C4-2B (cell line): ENCODE measurements at regions not wholly inside any gene's neighbourhood (a gene's known extent, or its start where the extent isn't known, plus 50 kb on each side); places are given as distances from the start of the nearest gene placed in this dataset.

Experiments
- CTCF ChIP-seq: fragments of 450-650 bp; conservative IDR thresholded peaks from 2 replicates; pipeline ENCODE4 v1.5.1; 2017; ENCODE audit warnings: mild to moderate bottlenecking
- ZFX ChIP-seq: fragments of 450-650 bp; IDR thresholded peaks from 2 replicates; pipeline ENCODE4 v1.6.1; 2017

GRCh38 chr6:116983375-116983774, 106.3 kb downstream of the RFX6 start:
- TF ChIP-seq CTCF = no peak
- TF ChIP-seq ZFX = no peak
